Astrocyte of the spinal cord (primary cell): ENCODE measurements at regions not wholly inside any gene's neighbourhood (a gene's known extent, or its start where the extent isn't known, plus 50 kb on each side); places are given as distances from the start of the nearest gene placed in this dataset.

Experiments
- DNase-seq: peaks from one replicate; pipeline ENCODE4 v3.0.0; 2011; ENCODE audit warnings: low read depth, low spot score
- H3K4me3 ChIP-seq: 2 replicates; pipeline ENCODE4 v1.5.1; 2011; ENCODE audit warnings: low read depth, mild to moderate bottlenecking, low read length, moderate library complexity
- CTCF ChIP-seq: IDR thresholded peaks from 2 replicates; pipeline ENCODE4 v1.5.1; 2012; ENCODE audit warnings: low read depth, mild to moderate bottlenecking, low read length, inconsistent platforms
- in situ Hi-C: cut with HindIII; loops from 2 replicates; pipeline ENCODE4 v1.10.0; 2017; ENCODE audit warnings: low sequenced_read_pairs

- in situ Hi-C loops: no loop called here
- H3K4me3 ChIP-seq: no peak overlapping the region
- no peak for TF ChIP-seq CTCF
- peak; percentile 1 for DNase-seq
Observed at GRCh38 chr18:41569867-41570266, 385.2 kb upstream of the PIK3C3 start.

GRCh38 chr18:41561961-41562360 lies 393.1 kb upstream of the PIK3C3 start:
- H3K4me3 ChIP-seq: no peak overlapping the region
- TF ChIP-seq CTCF: no peak
- no peak for DNase-seq
- in situ Hi-C loops: no loop called here

GRCh38 chr18:41558715-41559114 lies 396.3 kb upstream of the PIK3C3 start:
- no peak overlapping the region for H3K4me3 ChIP-seq
- no peak for TF ChIP-seq CTCF
- in situ Hi-C loops: no loop called here
- DNase-seq: no peak

GRCh38 chr18:41553716-41554115 lies 401.3 kb upstream of the PIK3C3 start:
- DNase-seq: no peak
- no peak for TF ChIP-seq CTCF
- H3K4me3 ChIP-seq: no peak overlapping the region
- in situ Hi-C loops: no loop called here

GRCh38 chr18:41548521-41549260 lies 406.3 kb upstream of the PIK3C3 start:
- no peak overlapping the region for H3K4me3 ChIP-seq
- in situ Hi-C loops: no loop called here
- DNase-seq: no peak
- no peak for TF ChIP-seq CTCF

- in situ Hi-C loops: no loop called here
- H3K4me3 ChIP-seq: no peak overlapping the region
- TF ChIP-seq CTCF: no peak
- DNase-seq: no peak
Observed at GRCh38 chr18:41545091-41545888, 409.7 kb upstream of the PIK3C3 start.
